Thyroid gland (tissue), 4 donors: ENCODE measurements at regions not wholly inside any gene's neighbourhood (a gene's known extent, or its start where the extent isn't known, plus 50 kb on each side); places are given as distances from the start of the nearest gene placed in this dataset.

Experiments
- POLR2A ChIP-seq, 2 donors: fragments of 450-650 bp; IDR thresholded peaks; one replicate each; pipeline ENCODE4 v1.6.1; 2017; ENCODE audit warnings: antibody characterized with exemption in 2 of 2, mild to moderate bottlenecking in 2 of 2, moderate library complexity in 1 of 2
- TF ChIP-seq, protein P1 (sequence below), 6 experiments: fragments of 200-600 bp in 3 of 6; fragments of 450-650 bp in 3 of 6; sonication (generic) in 3 of 6; IDR thresholded peaks; one replicate each; pipeline ENCODE4 v1.5.1; 2016 to 2019; ENCODE audit warnings: antibody characterized with exemption in 6 of 6, mild to moderate bottlenecking in 2 of 6, inconsistent platforms in 1 of 6, moderate library complexity in 1 of 6

DNA sequence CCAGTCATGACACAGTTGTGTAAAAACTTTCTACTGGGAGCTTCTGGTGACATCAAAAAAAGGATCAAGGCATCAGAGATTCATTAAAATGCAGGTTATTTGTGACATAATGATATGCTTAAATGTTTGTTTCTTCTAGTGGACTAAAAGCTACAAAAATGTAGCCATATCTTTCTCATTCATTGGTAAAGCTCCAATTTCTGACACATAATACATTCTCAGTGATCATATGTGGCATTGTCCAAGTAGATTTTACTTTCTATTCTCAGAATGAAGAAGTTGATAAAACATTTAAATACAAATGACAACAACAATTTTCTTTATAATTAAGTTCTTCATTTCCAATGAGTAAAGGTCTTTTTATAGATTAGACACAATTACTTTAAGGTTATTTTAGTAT, 71.0 kb upstream of the ARHGEF26 start:
- no peak for TF ChIP-seq POLR2A (IDR thresholded peaks at IDR 0.05)
- TF ChIP-seq, protein P1, sequence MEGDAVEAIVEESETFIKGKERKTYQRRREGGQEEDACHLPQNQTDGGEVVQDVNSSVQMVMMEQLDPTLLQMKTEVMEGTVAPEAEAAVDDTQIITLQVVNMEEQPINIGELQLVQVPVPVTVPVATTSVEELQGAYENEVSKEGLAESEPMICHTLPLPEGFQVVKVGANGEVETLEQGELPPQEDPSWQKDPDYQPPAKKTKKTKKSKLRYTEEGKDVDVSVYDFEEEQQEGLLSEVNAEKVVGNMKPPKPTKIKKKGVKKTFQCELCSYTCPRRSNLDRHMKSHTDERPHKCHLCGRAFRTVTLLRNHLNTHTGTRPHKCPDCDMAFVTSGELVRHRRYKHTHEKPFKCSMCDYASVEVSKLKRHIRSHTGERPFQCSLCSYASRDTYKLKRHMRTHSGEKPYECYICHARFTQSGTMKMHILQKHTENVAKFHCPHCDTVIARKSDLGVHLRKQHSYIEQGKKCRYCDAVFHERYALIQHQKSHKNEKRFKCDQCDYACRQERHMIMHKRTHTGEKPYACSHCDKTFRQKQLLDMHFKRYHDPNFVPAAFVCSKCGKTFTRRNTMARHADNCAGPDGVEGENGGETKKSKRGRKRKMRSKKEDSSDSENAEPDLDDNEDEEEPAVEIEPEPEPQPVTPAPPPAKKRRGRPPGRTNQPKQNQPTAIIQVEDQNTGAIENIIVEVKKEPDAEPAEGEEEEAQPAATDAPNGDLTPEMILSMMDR (IDR thresholded peaks at IDR 0.05): no peak
